NCI-H128 (cell line): ENCODE measurements at regions not wholly inside any gene's neighbourhood (a gene's known extent, or its start where the extent isn't known, plus 50 kb on each side); places are given as distances from the start of the nearest gene placed in this dataset.
"Not testable (repeated sequence)": the region's sequence is repeated elsewhere in the genome, so short reads cannot be mapped to it uniquely, and the experiment has no call there.

Experiments
- DNase-seq: peaks from one replicate; lab custom pipeline; 2025; ENCODE audit not compliant: unreplicated experiment; lab: John Stamatoyannopoulos, UW

DNA sequence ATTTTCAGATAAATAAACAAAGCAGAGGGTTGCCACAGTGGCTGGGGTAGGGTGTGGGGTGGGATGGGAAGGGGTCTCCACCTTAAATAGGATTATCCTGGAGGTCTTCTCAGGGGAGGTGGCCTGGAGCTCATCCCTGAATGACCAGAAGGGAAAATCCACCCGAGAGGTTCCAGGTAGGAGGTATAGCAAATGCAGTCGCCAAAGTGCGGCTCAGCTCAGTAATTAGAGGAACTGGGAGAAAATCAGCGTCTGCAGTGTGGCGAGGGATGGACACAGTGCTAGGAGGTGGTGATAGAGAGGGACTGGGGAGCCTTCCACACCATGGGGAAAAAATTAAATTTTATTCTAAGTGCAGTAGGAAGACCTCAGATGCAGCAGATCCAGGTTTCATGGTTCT is 584.5 kb downstream of the MATN1 start:
- DNase-seq: no peak

DNA sequence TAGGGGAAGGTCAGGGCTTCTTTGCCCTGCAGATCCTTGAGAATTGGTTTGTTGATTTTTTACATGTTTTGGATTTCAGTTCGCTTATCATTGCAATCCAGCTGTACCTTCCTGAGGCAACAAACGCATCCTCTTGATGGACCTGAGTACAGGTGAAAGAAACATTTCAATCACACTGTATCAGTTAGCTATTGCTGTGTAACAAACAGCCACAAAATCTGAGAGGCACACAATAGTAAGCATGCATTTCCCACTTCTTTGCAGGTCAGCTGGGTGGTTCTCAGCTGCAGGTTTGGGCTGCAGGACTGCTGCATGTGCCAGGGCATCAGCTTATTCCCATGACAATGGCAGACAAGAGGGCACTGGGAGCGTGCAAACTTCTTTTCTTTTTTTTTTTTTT is 586.4 kb downstream of the MATN1 start:
- no peak for DNase-seq

DNA sequence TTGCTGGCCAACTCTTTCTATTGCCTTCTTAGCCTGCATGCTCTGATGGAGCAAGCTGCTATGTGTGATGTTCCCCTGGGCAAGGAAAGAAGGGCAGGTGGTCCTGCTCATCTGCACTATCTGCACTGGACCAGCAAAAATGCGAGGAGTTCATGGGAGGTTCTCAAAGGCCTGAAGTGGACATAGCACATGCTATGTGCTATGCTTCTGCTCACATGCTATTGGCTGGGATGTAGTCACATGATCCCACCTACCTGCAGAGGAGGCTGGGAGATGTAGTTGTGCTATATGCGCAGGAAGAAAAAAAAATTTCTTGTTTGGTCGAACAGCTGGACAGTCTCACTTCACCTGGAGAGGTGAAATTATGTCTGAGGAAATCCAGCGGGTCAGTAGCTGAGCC is 587.7 kb downstream of the MATN1 start:
- DNase-seq: no peak

DNA sequence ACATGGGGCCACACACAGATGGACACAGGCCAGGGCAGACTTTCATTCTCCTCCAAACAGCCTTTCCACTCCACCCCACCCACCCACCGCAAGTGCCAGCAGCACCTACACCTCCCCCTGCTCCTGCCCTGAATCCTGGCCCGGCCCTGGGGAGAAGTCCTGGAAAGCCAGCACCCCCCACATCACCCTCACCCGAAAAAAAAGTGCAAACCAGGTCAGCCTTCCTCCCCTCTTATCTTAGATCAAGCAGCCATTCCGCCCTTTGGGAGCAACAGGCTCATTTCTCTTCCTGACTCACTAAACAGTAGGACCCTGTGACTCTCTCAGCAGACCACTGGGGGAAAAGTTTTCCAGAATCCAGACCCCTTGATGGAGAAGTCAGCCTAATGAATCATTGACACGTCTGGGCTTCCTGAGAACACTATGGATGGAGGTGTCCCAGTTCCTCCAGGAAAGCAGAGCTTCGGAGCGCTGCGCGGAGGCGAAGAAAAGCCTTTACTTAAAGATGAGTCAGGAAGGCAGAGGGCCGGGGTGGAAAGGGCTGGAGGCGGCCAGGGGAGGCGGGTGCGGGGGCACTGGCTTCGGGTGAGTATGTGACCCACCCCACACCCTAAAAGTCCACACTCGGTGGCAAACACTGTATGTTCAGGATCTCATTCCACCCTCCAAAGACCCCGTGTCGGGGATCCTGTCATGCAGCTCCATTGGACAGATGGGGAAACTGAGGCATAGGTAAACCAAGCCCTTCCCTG is 588.7 kb downstream of the MATN1 start:
- DNase-seq: no peak

DNA sequence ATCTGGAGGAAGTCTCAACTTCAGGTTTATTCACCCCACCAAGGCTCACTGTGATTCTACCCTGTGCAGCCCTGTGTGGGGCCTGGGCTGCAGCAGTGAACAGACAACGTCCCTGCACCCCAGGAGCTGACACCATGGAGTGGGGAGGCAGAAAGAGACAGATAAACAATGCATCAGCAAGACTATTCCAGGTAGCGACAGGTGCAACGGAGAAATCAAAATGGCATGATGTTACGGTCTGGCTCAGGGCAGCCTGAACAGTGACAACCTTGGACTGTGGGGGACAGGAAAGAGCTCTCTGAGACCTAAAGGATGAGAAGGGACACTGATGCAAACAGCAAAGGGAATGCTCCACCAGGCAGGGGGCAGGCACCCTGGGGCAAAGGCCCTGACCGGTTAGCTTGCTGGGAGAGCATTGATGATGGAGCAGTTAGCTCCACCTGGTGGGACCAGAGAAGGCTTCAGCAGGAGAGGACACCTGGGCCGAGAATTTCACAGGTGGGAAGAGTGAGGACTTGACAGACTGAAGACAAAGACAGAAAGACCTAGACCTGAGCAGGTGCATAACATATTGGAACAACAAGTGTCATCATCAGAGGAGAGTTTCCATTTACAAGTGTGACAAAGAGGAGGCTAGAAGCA is 589.9 kb downstream of the MATN1 start:
- DNase-seq: no peak

DNA sequence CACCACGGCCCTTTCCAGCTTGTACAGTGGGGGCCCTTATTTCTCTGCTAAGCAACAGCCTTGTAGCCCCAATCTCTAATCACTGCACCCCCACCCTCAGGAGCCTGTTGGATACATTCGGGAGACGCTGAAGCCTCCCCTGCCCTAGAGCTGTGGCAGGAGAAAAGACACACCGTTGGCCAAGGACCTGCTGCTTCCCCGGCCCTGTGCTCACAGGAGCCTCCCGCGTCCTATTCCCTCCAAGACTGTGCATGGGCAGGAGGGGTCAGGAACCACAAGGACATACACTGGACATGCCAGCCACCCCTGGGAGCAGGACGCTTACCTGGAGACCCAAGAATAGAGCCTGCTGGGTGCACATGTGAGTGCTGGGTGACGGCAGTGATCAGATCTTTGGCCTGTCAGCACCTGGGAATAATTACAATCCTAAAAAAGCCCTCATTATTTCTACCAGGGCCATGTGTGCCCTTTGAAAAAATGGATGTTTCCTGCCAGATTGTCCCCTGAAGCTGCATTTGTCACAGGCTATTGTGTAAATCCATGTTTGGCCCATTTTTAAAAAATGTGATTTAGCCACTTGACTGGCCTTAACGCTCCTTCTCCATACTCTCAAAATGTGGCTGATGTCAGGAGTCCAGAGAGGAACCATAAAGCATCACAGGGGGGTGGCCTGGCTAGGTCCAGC is 590.6 kb downstream of the MATN1 start:
- no peak for DNase-seq

DNA sequence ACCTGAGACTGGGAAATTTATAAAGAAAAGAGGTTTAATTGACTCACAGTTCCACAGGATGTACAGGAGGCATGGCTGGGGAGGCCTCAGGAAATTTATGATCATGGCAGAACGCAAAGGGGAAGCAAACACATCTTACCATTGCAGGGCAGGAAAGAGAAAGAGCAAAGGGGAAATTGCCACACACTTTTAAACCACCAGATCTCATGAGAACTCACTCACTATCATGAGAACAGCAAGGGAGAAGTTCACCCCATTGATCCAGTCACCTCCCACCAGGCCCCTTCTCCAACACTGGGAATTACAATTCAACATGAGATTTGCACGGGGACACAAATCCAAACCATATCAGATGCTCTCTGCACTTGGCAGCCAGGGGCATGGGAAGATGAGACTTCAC is 592.8 kb downstream of the MATN1 start:
- DNase-seq: not testable (repeated sequence)

DNA sequence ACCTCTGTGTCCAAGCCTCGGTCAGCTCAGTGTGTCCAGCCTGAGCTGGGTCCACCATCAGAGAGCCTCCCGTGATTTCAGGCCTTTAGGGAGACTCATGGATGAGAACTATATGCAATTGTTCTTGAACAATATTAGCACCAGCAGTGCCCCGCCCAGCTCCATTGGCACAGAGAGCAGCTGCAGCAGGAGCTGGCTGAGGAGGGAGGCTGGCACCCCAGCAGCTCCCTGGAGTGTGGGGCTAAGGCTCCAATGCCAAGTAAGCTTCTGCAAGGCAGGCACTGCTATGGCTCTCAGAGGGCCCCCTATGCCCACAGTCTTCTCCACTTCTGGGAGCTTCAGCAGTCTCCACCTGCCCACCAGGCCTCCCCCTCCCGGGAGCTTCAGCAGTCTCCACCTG is 593.3 kb downstream of the MATN1 start:
- no peak for DNase-seq

DNA sequence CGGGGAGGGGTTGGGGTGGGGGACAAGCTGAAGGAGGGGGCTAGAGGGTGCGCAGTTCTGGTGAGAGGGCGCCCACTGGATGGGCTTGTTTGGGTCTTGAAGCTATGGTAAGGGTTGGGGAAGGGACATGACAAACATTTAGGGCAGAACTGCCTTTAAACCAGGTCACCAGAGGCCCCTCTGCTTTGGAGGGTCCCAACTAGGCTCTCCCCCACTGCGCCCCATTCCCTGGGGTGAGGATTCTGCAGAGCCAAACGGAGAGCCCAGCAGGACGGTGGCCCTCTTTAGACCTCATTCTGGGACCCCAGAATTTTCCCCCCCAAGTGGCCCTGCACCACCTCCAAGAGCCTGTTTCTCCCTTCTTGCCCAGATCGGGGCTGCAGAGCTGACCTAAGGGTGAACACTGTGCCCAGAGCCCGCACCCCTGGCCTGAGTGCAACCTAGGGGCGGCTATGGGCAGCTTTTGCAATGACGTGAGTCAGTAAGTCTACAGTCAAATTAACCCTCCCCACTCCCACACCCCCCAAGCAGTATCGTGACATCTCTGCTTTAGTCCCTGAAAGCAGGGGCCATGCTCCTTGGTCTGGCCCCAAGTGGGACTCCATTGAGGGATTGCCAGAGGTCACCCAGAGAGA is 593.8 kb downstream of the MATN1 start:
- no peak for DNase-seq

DNA sequence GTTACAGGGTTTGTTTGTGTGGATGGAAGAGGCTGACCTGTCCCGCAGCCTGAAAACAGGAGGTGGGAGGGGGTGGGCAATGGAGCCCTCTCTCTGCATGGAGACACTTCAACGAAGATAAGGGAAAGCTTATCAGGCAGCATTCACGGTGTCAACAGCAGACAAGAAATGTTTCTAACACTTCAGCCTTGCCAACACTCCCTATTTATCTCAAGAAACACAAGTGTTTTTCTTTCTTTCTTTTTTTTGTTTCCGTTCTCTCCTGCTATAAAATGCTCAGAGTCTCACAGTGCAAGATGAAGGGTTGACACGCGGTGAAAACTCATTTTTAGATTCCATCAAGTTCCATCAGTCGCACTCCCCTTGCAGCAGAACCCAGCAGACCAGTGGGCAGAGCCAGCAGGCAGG is 594.4 kb downstream of the MATN1 start:
- DNase-seq: no peak

DNA sequence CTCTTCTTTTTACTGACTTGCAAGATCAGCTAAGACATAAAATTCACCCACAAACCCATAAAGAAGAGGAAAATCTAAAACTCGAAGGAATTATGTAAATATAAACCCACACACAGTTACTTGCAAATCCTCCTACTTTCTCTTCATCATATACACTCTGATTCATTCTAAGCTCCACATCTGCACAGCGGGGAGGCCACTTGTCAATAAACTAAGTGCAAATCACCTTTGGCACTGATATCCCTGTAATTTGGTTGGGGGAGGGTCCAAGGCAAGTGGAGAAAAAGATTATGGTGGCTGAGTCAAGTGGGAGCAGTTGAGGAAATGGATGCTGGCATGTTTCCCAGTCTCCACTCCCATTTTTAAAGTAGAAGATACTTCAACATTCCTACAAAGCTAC is 596.5 kb downstream of the MATN1 start:
- peak; percentile 28 for DNase-seq

DNA sequence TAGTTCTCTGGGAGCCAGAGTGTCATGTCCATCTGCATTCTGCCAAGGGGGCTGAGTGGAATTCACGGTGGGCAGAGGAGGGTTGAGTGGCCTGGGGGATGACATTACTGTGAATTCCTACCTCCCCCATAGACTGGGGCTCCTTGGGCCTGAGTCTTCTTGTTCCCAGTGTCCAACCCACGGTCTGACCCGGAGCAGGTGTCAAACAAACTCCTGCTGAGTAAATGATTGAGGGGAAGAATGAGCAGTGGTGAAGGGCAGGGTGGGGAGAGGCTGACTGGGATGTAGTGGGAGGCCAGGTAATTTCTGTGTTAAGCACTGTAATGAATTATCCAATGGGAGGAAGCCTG is 597.6 kb downstream of the MATN1 start:
- no peak for DNase-seq

DNA sequence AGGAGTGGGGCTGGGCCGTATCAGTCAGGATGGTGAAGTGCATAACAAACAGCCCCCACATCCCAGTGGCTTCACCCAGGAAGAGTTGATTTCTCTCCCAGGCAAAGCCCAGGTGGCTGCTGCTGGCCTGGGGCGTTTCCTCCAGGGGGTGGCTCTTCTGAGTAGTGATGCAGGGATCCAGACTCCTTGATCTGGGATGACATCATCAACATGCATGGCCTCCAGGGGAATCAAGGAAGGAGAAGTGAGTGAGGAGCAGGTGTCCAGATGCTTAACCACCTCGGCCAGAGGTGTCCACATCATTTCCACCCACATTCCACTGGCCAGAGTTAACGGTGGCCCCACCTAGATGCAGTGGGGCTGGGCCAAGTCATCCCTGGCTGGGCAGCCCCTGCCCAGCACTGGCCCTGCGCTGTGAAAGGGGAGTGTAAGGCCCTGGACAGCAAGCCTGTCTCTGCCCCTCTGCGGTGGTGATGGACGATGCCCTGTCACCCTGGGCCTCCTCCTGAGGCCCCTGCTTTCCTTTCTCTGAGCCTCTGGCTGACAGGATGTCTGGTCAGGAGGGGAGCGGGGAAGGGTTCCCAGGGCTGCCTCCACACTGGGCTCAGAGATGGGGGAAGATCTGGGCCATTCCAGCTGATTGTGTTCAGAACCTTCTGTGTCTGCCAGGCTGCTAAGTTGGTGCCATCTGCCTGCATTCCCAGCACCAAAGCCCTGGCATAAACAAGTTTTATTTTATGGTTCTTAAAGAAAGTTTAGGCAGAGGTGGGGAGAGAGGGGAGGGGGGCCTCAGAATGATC is 598.2 kb downstream of the MATN1 start:
- no peak for DNase-seq

DNA sequence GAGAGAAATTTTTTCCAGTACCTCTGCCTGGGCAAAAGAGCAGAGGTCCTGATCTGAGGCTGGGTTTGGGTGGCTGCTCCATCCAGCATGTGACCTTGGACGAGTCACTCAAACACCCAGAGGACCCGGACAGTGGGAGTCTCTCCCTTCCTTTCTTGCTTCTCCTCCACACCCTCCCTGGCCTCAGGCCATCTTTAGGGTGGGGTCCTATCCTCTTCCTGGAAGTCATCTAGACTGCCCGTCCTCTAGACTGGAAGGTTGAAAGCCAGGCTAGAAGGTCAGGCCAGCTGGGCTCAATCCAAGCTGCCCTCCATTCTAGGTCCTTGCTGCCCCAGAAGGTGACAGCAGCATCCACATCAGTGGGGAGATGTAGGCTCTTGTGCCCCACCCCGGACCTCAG is 599.5 kb downstream of the MATN1 start:
- no peak for DNase-seq

DNA sequence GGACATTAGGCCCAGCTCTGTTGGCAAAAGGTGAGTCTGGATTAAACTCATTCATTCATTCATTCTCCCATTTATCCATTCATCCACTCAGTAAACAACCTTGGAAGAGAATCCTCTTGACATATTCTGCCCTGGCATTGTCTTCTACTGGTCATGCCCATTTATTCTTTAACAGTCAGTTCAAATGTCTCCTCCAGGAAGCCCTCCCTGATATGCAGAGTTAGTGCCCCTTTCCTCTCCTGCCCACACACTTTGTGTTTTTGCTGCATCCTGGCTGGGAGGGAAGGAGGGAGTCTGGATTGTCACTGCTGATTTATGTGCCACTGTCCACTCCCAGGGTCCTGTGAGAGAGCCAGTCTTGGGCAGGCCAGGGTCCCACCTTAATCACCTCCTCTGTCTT is 600.3 kb downstream of the MATN1 start:
- DNase-seq: no peak

DNA sequence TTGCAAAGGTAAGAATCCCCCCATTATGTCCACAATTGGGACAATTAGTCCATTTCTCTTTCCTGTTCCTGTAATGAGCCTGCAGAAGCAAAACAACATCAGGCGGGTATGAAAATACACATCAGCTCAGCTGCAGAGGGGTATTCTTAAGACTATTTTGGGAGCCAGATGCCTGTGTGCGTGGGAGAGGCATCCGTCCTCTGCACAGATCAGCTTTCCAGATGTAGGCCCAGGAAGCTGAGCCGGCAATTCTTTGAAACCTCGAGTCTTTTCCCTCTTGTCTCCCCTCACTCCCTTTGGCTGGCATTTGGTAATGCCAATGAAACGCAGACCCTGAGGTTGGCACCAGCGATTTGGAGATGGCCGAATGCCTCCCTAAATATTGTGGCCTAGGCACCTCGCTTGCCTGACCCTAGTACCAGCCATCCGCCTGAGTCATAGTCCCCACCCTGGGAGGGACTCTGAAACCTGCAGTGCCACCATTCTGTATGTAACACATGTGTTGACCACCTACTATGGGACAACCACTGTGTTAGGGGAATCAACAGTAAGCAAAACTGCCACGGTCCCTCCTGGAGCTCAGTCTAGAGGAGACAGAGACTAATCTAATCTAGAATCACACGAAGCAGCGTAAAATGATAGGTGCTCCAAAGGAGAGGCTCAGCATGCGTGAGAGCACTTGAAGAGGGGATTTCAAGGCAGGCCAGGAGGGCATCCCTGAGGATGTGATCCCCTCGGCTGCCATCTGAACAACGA is 603.0 kb downstream of the MATN1 start:
- no peak for DNase-seq

DNA sequence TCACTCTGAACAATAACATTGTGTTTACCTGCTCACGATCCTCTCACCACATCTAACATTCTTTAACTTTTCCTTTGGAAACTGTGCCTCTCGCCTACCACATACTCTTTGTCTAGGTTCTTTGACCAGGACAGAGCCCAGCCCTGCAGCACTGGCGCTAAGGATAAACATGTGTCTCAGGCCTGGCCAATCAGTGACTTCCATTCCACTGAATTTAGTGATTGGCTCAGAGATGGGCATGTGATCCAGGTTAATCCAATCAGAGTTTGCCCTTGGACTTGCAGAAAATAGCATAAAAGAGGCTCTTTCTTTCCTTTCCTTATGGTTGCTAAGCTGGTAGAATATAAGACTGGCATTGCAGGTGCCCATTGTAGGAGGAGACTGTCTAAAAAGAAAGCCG is 605.7 kb downstream of the MATN1 start:
- DNase-seq: no peak

DNA sequence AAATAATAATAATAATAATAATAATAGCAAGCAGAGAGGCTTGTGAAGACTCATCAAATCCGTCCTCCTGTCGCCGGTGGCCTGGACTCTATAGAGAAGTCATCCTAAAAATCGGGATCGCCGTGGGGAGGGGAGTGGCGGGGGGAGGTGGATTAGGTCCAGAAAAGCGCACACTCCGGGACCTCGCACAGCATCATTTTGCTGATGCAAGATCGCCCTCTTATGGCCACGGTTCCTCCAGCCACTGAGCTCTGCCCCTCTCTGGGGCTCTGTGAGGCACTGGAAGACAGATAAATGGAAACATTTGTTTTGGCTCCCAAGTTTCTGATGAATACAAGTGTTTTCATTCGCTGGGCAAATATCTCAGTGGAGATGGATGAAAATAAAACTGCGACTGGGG is 612.0 kb downstream of the MATN1 start:
- peak; percentile 22 for DNase-seq

DNA sequence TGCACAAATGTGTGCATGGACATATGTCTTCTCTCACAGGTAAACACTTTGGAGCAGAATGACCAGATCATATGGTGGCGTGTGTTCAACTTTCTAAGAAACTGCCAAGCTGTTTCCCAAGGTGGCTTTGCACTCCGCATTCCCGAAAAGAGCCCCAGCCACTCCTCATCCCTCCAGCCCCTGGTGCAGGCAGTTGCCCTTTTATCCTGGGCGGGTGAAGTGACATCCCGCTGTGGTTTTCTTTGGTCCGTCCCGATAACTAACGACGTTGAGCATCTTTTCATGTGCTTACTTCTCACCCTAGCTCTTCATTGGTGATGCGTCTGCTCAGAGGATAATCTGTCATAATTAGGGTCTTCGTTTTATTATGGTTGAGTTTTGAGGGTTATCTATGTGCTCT is 612.5 kb downstream of the MATN1 start:
- no peak for DNase-seq

DNA sequence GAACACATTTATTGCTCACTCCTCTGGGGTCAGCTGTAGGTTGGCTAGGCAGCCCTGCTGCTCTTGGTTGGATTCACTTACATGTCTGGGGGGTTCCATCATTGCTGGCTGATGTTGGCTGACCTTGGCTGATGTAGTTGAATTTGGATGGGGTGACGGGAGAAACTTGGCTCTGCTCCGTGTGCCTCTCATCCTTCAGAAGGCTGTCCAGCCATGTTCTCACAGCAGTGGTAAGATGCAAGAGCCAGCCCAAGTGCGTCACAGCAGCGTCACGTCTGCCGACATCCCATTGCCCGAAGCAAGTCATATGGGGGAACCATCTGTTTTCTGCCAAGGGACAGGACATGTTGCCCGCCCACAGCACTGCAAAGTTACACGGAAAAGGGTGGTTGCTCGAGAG is 613.5 kb downstream of the MATN1 start:
- no peak for DNase-seq
